ENCODE measurements at regions not wholly inside any gene's neighbourhood (a gene's known extent, or its start where the extent isn't known, plus 50 kb on each side); places are given as distances from the start of the nearest gene placed in this dataset.
"Not testable (repeated sequence)": the region's sequence is repeated elsewhere in the genome, so short reads cannot be mapped to it uniquely, and the experiment has no call there.

- H3K9me3 ChIP-seq (replicated peaks in 1 of 3), result no peaks in the 10 kb centered on the region
- H3K4me3 ChIP-seq, result no peak overlapping the region
- peak; percentile 25 to 88 (median 55) for DNase-seq
- no peak for TF ChIP-seq POLR2A (IDR thresholded peaks at IDR 0.05)
- TF ChIP-seq, protein P1, sequence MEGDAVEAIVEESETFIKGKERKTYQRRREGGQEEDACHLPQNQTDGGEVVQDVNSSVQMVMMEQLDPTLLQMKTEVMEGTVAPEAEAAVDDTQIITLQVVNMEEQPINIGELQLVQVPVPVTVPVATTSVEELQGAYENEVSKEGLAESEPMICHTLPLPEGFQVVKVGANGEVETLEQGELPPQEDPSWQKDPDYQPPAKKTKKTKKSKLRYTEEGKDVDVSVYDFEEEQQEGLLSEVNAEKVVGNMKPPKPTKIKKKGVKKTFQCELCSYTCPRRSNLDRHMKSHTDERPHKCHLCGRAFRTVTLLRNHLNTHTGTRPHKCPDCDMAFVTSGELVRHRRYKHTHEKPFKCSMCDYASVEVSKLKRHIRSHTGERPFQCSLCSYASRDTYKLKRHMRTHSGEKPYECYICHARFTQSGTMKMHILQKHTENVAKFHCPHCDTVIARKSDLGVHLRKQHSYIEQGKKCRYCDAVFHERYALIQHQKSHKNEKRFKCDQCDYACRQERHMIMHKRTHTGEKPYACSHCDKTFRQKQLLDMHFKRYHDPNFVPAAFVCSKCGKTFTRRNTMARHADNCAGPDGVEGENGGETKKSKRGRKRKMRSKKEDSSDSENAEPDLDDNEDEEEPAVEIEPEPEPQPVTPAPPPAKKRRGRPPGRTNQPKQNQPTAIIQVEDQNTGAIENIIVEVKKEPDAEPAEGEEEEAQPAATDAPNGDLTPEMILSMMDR (IDR thresholded peaks at IDR 0.05), result no peak
- intact Hi-C loops (cut with DNase I), result no loop called here
- peak overlapping the region in 2 of 5 donors; percentile 63 to 79 for H3K27ac ChIP-seq
- peaks cover 0 to 6% of the 10 kb centered on the region in 2 donors for H3K4me1 ChIP-seq (replicated peaks in 1 of 2)
- H3K27me3 ChIP-seq, result no peaks in the 10 kb centered on the region
- WGBS, 4 donors, result 44 to 59% (median 58%) methylated on average over 11 of the region's 11 CpGs
- H3K36me3 ChIP-seq (replicated peaks in 1 of 2), result no peaks in the 10 kb centered on the region
These were observed 682.7 kb upstream of the IGFBP3 start for GRCh38 chr7:46603780-46604179.

- Histone ChIP-seq H3K27ac (peak overlapping the region in 2 of 5 donors; percentile 63 to 79), H3K27me3 (no peaks in the 10 kb centered on the region), H3K4me1 (replicated peaks in 1 of 2) (peaks cover 0 to 6% of the 10 kb centered on the region in 2 donors), H3K4me3 (no peak overlapping the region), H3K36me3 (replicated peaks in 1 of 2) (no peaks in the 10 kb centered on the region), H3K9me3 (replicated peaks in 1 of 3) (no peaks in the 10 kb centered on the region)
- no peak for DNase-seq
- intact Hi-C loops (cut with DNase I), result no loop called here
- TF ChIP-seq, protein P1 (IDR thresholded peaks at IDR 0.05), result no peak
- TF ChIP-seq POLR2A (IDR thresholded peaks at IDR 0.05), result no peak
- 74 to 100% (median 80%) methylated on average over 2 to 7 of the region's 7 CpGs for WGBS, 4 donors
These were observed 682.3 kb upstream of the IGFBP3 start for GRCh38 chr7:46603296-46603752.

GRCh38 chr7:46600340-46600739 lies 679.3 kb upstream of the IGFBP3 start:
- Histone ChIP-seq H3K4me1 (replicated peaks in 1 of 2) (peaks cover 0 to 6% of the 10 kb centered on the region in 2 donors), H3K9me3 (replicated peaks in 1 of 3) (no peaks in the 10 kb centered on the region), H3K4me3 (no peak overlapping the region), H3K27ac (no peak overlapping the region), H3K36me3 (replicated peaks in 1 of 2) (no peaks in the 10 kb centered on the region), H3K27me3 (no peaks in the 10 kb centered on the region)
- intact Hi-C loops (cut with DNase I), result no loop called here
- no peak for TF ChIP-seq POLR2A (IDR thresholded peaks at IDR 0.05)
- TF ChIP-seq, protein P1 (IDR thresholded peaks at IDR 0.05), result no peak
- peak in 3 of 7 donors; percentile 9 to 21 (median 13) for DNase-seq
- WGBS, 4 donors, result 81 to 89% (median 85%) methylated on average over 5 of the region's 5 CpGs

DNA sequence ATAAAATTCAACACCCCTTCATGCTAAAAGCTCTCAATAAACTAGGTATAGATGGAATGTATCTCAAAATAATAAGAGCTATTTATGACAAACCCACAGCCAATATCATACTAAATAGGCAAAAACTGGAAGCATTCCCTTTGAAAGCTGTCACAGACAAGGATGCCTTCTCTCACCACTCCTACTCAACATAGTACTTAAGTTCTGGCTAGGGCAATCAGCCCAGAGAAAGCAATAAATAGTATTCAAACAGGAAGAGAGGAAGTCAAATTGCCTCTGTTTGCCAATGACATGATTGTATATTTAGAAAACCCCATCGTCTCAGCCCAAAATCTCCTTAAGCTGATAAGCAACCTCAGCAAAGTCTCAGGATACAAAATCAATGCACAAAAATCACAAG lies 673.8 kb upstream of the IGFBP3 start:
- H3K36me3 ChIP-seq (replicated peaks in 1 of 2); H3K4me3 ChIP-seq; DNase-seq; H3K9me3 ChIP-seq (replicated peaks in 1 of 3); H3K27me3 ChIP-seq; intact Hi-C loops (cut with DNase I); H3K27ac ChIP-seq; H3K4me1 ChIP-seq (replicated peaks in 1 of 2): not testable (repeated sequence)
- 39 to 57% (median 45%) methylated on average over 1 of the region's 1 CpG for WGBS, 4 donors

DNA sequence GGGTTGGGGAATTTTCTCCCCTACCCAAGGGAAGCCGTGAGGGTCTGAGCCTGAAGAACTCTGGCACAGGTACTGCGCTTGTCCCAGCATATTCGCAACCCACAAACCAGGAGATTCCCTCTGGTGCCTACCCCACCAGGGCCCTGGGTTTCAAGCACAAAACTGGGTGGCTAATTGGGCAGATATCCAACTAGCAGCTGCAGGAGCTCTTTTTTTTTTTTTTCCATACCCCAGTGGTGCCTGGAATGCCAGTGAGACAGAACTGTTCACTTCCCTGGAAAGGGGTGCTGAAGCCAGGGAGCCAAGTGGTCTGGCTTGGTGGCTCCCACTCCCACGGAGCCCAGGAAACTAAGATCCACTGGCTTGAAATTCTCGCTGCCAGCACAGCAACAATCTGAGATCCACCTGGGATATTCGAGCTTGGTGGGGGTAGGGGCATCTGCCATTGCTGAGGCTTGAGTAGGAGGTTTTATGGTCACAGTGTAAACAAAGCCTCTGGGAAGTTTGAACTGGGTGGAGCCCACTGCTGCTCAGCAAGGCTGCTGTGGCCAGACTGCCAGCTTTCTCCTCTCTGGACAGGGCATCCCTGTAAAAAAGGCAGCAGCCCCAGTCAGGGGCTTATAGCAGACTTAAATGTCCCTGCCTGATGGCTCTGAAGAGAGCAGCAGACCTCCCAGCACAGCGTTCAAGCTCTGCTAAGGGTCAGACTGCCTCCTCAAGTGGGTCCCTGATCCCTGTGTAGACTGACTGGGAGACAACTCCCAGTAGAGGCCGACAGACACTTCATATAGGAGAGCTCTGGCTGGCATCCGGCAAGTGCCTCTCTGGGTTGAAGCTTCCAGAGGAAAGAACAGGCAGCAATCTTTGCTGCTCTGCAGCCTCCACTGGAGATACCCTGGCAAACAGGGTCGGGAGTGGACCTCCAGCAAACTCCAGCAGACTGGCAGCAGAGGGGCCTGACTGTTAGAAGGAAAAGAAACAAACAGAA lies 670.1 kb upstream of the IGFBP3 start:
- intact Hi-C loops (cut with DNase I); H3K9me3 ChIP-seq (replicated peaks in 1 of 3); H3K27ac ChIP-seq; H3K4me1 ChIP-seq (replicated peaks in 1 of 2); H3K4me3 ChIP-seq; H3K36me3 ChIP-seq (replicated peaks in 1 of 2); H3K27me3 ChIP-seq; DNase-seq: not testable (repeated sequence)
- WGBS, 4 donors, result 68 to 85% (median 80%) methylated on average over 7 to 10 of the region's 10 CpGs

Measured in adrenal gland (tissue), 9 donors.